IPS-NIHi11 (cell line): ENCODE measurements at regions not wholly inside any gene's neighbourhood (a gene's known extent, or its start where the extent isn't known, plus 50 kb on each side); places are given as distances from the start of the nearest gene placed in this dataset.
A peak's percentile ranks its signal among the peaks of the same experiment; 100 is the strongest.
"Not testable (repeated sequence)": the region's sequence is repeated elsewhere in the genome, so short reads cannot be mapped to it uniquely, and the experiment has no call there.

Experiments
- DNase-seq: peaks from one replicate; pipeline ENCODE4 v3.0.0; 2012; ENCODE audit warnings: mixed read lengths, low spot score

GRCh38 chr5:169531631-169532030, 51.9 kb upstream of the SPDL1 start:
- no peak for DNase-seq

- DNase-seq = no peak
Observed at GRCh38 chr5:169527863-169528262, 55.7 kb upstream of the SPDL1 start.

- DNase-seq = no peak
Observed at GRCh38 chr5:169527066-169527465, 56.5 kb upstream of the SPDL1 start.

- no peak for DNase-seq
Observed at GRCh38 chr5:169522851-169523250, 60.7 kb upstream of the SPDL1 start.

GRCh38 chr5:169521366-169521983, 62.1 kb upstream of the SPDL1 start:
- DNase-seq = no peak

GRCh38 chr5:169519358-169519757, 64.2 kb upstream of the SPDL1 start:
- no peak for DNase-seq

- not testable (repeated sequence) for DNase-seq
Observed at GRCh38 chr5:169518779-169519178, 64.8 kb upstream of the SPDL1 start.

- no peak for DNase-seq
Observed at GRCh38 chr5:169512385-169512784, 71.2 kb upstream of the SPDL1 start.

- no peak for DNase-seq
Observed at GRCh38 chr5:169511708-169512107, 71.9 kb upstream of the SPDL1 start.

GRCh38 chr5:169507051-169507450, 76.5 kb upstream of the SPDL1 start:
- DNase-seq = no peak

GRCh38 chr5:169503886-169504285, 79.7 kb upstream of the SPDL1 start:
- no peak for DNase-seq

- DNase-seq = no peak
Observed at GRCh38 chr5:169499990-169500505, 83.5 kb upstream of the SPDL1 start.

GRCh38 chr5:169496878-169497277, 86.7 kb upstream of the SPDL1 start:
- DNase-seq = no peak

- DNase-seq = no peak
Observed at GRCh38 chr5:169494941-169495548, 88.5 kb upstream of the SPDL1 start.

GRCh38 chr5:169494383-169494935, 89.1 kb upstream of the SPDL1 start:
- DNase-seq = no peak

GRCh38 chr5:169474226-169474625, 109.3 kb upstream of the SPDL1 start:
- DNase-seq = no peak

- no peak for DNase-seq
Observed at GRCh38 chr5:169472544-169472943, 111.0 kb upstream of the SPDL1 start.

GRCh38 chr5:169471021-169471420, 112.6 kb upstream of the SPDL1 start:
- no peak for DNase-seq

GRCh38 chr5:169467041-169467771, 116.4 kb upstream of the SPDL1 start:
- DNase-seq = no peak

GRCh38 chr5:169460896-169461295, 122.7 kb upstream of the SPDL1 start:
- DNase-seq = no peak

GRCh38 chr5:169460123-169460522, 123.5 kb upstream of the SPDL1 start:
- no peak for DNase-seq

GRCh38 chr5:169458221-169458620, 125.4 kb upstream of the SPDL1 start:
- peak; percentile 39 for DNase-seq

- no peak for DNase-seq
Observed at GRCh38 chr5:169450464-169450863, 133.1 kb upstream of the SPDL1 start.
